H7 (cell line): ENCODE measurements at regions not wholly inside any gene's neighbourhood (a gene's known extent, or its start where the extent isn't known, plus 50 kb on each side); places are given as distances from the start of the nearest gene placed in this dataset.

ENCODE experiments used
- DNase-seq: peaks from one replicate; pipeline ENCODE4 v3.0.0; 2012
- H3K27me3 ChIP-seq: 2 replicates; pipeline ENCODE4 v1.6.0; 2011; ENCODE audit warnings: mild to moderate bottlenecking, low read length; ENCODE audit not compliant: control insufficient read depth, insufficient read depth
- H3K36me3 ChIP-seq: replicated peaks from 2 replicates; pipeline ENCODE4 v1.5.1; 2011; ENCODE audit warnings: low read length; ENCODE audit not compliant: control insufficient read depth, insufficient read depth
- H3K4me3 ChIP-seq: 2 replicates; pipeline ENCODE4 v1.5.1; 2011; ENCODE audit warnings: low read depth, mild to moderate bottlenecking, control low read depth, low read length, moderate library complexity; ENCODE audit not compliant: insufficient read depth

GRCh38 chr5:171728686-171729085, 56.9 kb upstream of the SMIM23 start:
- Histone ChIP-seq H3K27me3 (no peaks in the 10 kb centered on the region), H3K4me3 (no peak overlapping the region), H3K36me3 (no peaks in the 10 kb centered on the region)
- no peak for DNase-seq
